Hepatocyte (in vitro differentiated cells): ENCODE measurements at regions not wholly inside any gene's neighbourhood (a gene's known extent, or its start where the extent isn't known, plus 50 kb on each side); places are given as distances from the start of the nearest gene placed in this dataset.

ENCODE experiments used
- CTCF ChIP-seq: fragments of 200-600 bp; sonication (generic); IDR thresholded peaks from 2 replicates; pipeline ENCODE4 v1.5.1; 2016; ENCODE audit warnings: antibody characterized with exemption, mild to moderate bottlenecking; ENCODE audit not compliant: poor library complexity
- EZH2 ChIP-seq: fragments of 200-600 bp; sonication (generic); IDR thresholded peaks from 2 replicates; pipeline ENCODE4 v1.6.1; 2016; ENCODE audit warnings: antibody characterized with exemption, mild to moderate bottlenecking, borderline replicate concordance

- no peak for TF ChIP-seq EZH2
- TF ChIP-seq CTCF = no peak
These were observed 309.4 kb upstream of the MAN1A1 start for GRCh38 chr6:119658917-119659316.
